HepG2 (cell line): ENCODE measurements at regions not wholly inside any gene's neighbourhood (a gene's known extent, or its start where the extent isn't known, plus 50 kb on each side); places are given as distances from the start of the nearest gene placed in this dataset.
"Not testable (repeated sequence)": the region's sequence is repeated elsewhere in the genome, so short reads cannot be mapped to it uniquely, and the experiment has no call there.

Experiments used
- ATAC-seq: fragments of 200-7000 bp; cut with Tn5 transposase; 3 replicates; pipeline ENCODE4 v1.9.1; 2020; ENCODE audit warnings: mild to moderate bottlenecking, moderate library complexity
- BruUV-seq: library from RNA; stranded (reverse); fragments of 400-500 nt; replicated peaks from 2 replicates; lab custom pipeline; 2021; lab: Mats Ljungman, UMichigan
- CTCF ChIA-PET: fragments of 300-600 bp; formaldehyde crosslinking; extraction: SDS; loops from one replicate; lab custom pipeline; 2021; ENCODE audit warnings: low total read pairs, inconsistent platforms, low intra/inter-chr PET ratio; lab: Yijun Ruan, JAX
- POLR2A ChIA-PET: fragments of 350-600 bp; sonication (Branson Sonifier 250); formaldehyde crosslinking; loops from one replicate; lab custom pipeline; 2020; ENCODE audit warnings: antibody characterized with exemption, inconsistent platforms; lab: Yijun Ruan, JAX
- DNase-seq: peaks from one replicate; pipeline ENCODE4 v3.0.0-alpha.2; 2015; ENCODE audit warnings: low spot score
- FAIRE-seq: peaks from 3 replicates; lab custom pipeline; 2011; peaks lifted over from hg19 to GRCh38; lab: Jason Lieb, UNC
- H2AFZ ChIP-seq: one replicate; pipeline ENCODE4 v1.6.1; 2011; ENCODE audit warnings: low read length, inconsistent platforms
- H3K27ac ChIP-seq: fragments of 300-600 bp; 3 replicates; pipeline ENCODE4 v1.8.0; 2011; ENCODE audit warnings: mixed run types, mild to moderate bottlenecking, mixed read lengths, low read length, inconsistent platforms; ENCODE audit not compliant: insufficient read depth; ENCODE audit errors: extremely low read length
- H3K27me3 ChIP-seq, 2 experiments: fragments of 200-600 bp in 1 of 2; 2 replicates in 1 of 2; 3 replicates in 1 of 2; pipeline versions ENCODE4 v1.6.0 to v1.8.0; 2011; ENCODE audit warnings: low read length in 2 of 2, mild to moderate bottlenecking in 2 of 2, moderate library complexity in 2 of 2, inconsistent platforms in 1 of 2; ENCODE audit not compliant: insufficient read depth in 2 of 2, control insufficient read depth in 1 of 2
- H3K36me3 ChIP-seq, 2 experiments: fragments of 200-600 bp in 1 of 2; replicated peaks in 1 of 2; 2 replicates in 1 of 2; 3 replicates in 1 of 2; pipeline versions ENCODE4 v1.5.1 to v1.8.0; 2011; ENCODE audit warnings: low read length in 2 of 2, inconsistent platforms in 1 of 2; ENCODE audit not compliant: insufficient read depth in 2 of 2, control insufficient read depth in 1 of 2
- H3K4me1 ChIP-seq: 2 replicates; pipeline ENCODE4 v1.5.1; 2012; ENCODE audit warnings: low read length, inconsistent platforms; ENCODE audit not compliant: insufficient read depth
- H3K4me2 ChIP-seq: 2 replicates; pipeline ENCODE4 v1.6.0; 2011; ENCODE audit warnings: low read depth, low read length, inconsistent platforms
- H3K4me3 ChIP-seq, 3 experiments: fragments of 200-600 bp in 1 of 3; sonication (generic), shearing (Covaris generic) in 1 of 3; replicated peaks in 1 of 3; 2 replicates each; pipeline ENCODE4 v1.5.1; 2011 to 2016; ENCODE audit warnings: low read length in 3 of 3, inconsistent platforms in 2 of 3, low read depth in 2 of 3, mild to moderate bottlenecking in 2 of 3, control low read depth in 1 of 3, mixed read lengths in 1 of 3; ENCODE audit not compliant: insufficient read depth in 1 of 3
- H3K79me2 ChIP-seq: one replicate; pipeline ENCODE4 v1.6.1; 2011; ENCODE audit warnings: low read length, inconsistent platforms; ENCODE audit not compliant: insufficient read depth
- H3K9ac ChIP-seq: 2 replicates; pipeline ENCODE4 v1.6.0; 2011; ENCODE audit warnings: mild to moderate bottlenecking, low read depth, low read length, inconsistent platforms; ENCODE audit not compliant: insufficient read depth
- H3K9me3 ChIP-seq: 2 replicates; pipeline ENCODE4 v1.5.1; 2012; ENCODE audit warnings: mild to moderate bottlenecking, low read length
- H4K20me1 ChIP-seq: 2 replicates; pipeline ENCODE4 v1.6.0; 2011; ENCODE audit warnings: inconsistent platforms, mild to moderate bottlenecking, low read length, moderate library complexity; ENCODE audit not compliant: insufficient read depth
- ATF1 ChIP-seq: IDR thresholded peaks from 2 replicates; pipeline ENCODE4 v1.6.1; 2016; ENCODE audit warnings: mild to moderate bottlenecking, control low read depth
- ATF4 ChIP-seq, 2 experiments: fragments of 450-650 bp in 1 of 2; sonication (generic) in 1 of 2; formaldehyde crosslinking; IDR thresholded peaks; 2 replicates each; pipeline versions ENCODE4 v1.5.0 to v1.8.0; 2020 to 2022; ENCODE audit warnings: mild to moderate bottlenecking in 1 of 2, missing genetic modification reagents in 1 of 2
- NCOA5 ChIP-seq: sonication (generic); formaldehyde crosslinking; IDR thresholded peaks from 2 replicates; pipeline ENCODE4 v1.4.0; 2020; ENCODE audit warnings: missing genetic modification reagents
- ZFX ChIP-seq: sonication (generic); formaldehyde crosslinking; IDR thresholded peaks from 2 replicates; pipeline ENCODE4 v1.4.0; 2020; ENCODE audit warnings: mild to moderate bottlenecking, low read depth, missing genetic modification reagents, moderate library complexity
- ZNF207 ChIP-seq: fragments of 450-650 bp; IDR thresholded peaks from 2 replicates; pipeline ENCODE4 v1.6.1; 2016; ENCODE audit warnings: antibody characterized with exemption, borderline replicate concordance
- ZNF256 ChIP-seq: sonication (generic); formaldehyde crosslinking; conservative IDR thresholded peaks from 2 replicates; pipeline ENCODE4 v1.4.0; 2020; ENCODE audit warnings: missing genetic modification reagents
- ZNF562 ChIP-seq: sonication (generic); formaldehyde crosslinking; IDR thresholded peaks from 2 replicates; pipeline ENCODE4 v1.8.0; 2022; ENCODE audit warnings: missing genetic modification reagents, borderline replicate concordance
- WGBS: methylation state at CpG from one replicate; pipeline ENCODE4 v1.1.6; 2017; ENCODE audit warnings: low lambda C conversion rate; 5-methylcytosine and 5-hydroxymethylcytosine counted together
- in situ Hi-C: cut with HindIII; loops from 2 replicates; pipeline ENCODE4 v1.10.0; 2017; ENCODE audit warnings: low pct_unique_long_range_greater_than_20kb; ENCODE audit not compliant: extremely low pct_ligation_motif_present
- intact Hi-C: fragments of 100-400 bp; cut with micrococcal nuclease; formaldehyde crosslinking; loops from one replicate; pipeline ENCODE4 v1.10.0; 2022; ENCODE audit not compliant: unreplicated experiment

- H3K36me3 ChIP-seq, result no peaks in the 10 kb centered on the region
- no peak overlapping the region for H3K27ac ChIP-seq
- ATAC-seq, result no peak
- peaks cover 11% of the 10 kb centered on the region for H3K9me3 ChIP-seq
- no peak overlapping the region for H3K4me2 ChIP-seq
- TF ChIP-seq ATF1 (CRISPR knock-in tag) (no peak), ZNF207 (no peak)
- peaks cover 21% of the 10 kb centered on the region for H3K4me1 ChIP-seq
- FAIRE-seq, result no peak
- BruUV-seq, result no TSS peak
- WGBS, result 93% methylated on average over 1 of the region's 1 CpG
- DNase-seq, result no peak
- CTCF ChIA-PET, result interaction anchor here (6.3 kb wide), 1 partner anchor 168 kb away, joined by 299 read pairs; no protein-coding TSS in a partner anchor
- H3K4me3 ChIP-seq, result no peak overlapping the region
- in situ Hi-C loops, result loop anchor here (25.0 kb wide), 2 partner anchors 326 to 426 kb away; no protein-coding TSS in a partner anchor
- POLR2A ChIA-PET, result no interaction called here
- H2AFZ ChIP-seq, result no peak overlapping the region
- H3K27me3 ChIP-seq, result no peaks in the 10 kb centered on the region
- H3K9ac ChIP-seq, result no peak overlapping the region
- H3K79me2 ChIP-seq, result no peaks in the 10 kb centered on the region
- intact Hi-C loops, result no loop called here
- H4K20me1 ChIP-seq, result no peaks in the 10 kb centered on the region
These were observed 74.0 kb downstream of the IGLL5 start for GRCh38 chr22:22961574-22961973.

GRCh38 chr22:22968366-22968765 lies 80.8 kb downstream of the IGLL5 start:
- FAIRE-seq (no peak), ATAC-seq (no peak), DNase-seq (no peak)
- BruUV-seq, result no TSS peak
- POLR2A ChIA-PET, result no interaction called here
- no peaks in the 10 kb centered on the region for H4K20me1 ChIP-seq
- intact Hi-C loops (no loop called here), in situ Hi-C loops (loop anchor here (25.0 kb wide), 2 partner anchors 319 to 419 kb away; no protein-coding TSS in a partner anchor)
- CTCF ChIA-PET, result no interaction called here
- H3K27me3 ChIP-seq, result no peaks in the 10 kb centered on the region
- H3K9me3 ChIP-seq, result no peaks in the 10 kb centered on the region
- H3K9ac ChIP-seq, result no peak overlapping the region
- 0% methylated on average over 1 of the region's 1 CpG for WGBS
- TF ChIP-seq ZNF562 (CRISPR knock-in tag), result no peak
- no peak for TF ChIP-seq NCOA5 (CRISPR knock-in tag)
- TF ChIP-seq ZFX (CRISPR knock-in tag), result no peak
- 0 out of 4 replicates have a peak, but pooled peaks of 1 of the 2 experiments have one; percentile 31 for TF ChIP-seq ATF4 (CRISPR knock-in tag; IDR thresholded peaks at IDR 0.05)
- no peak for TF ChIP-seq ZNF256
- no peaks in the 10 kb centered on the region for H3K79me2 ChIP-seq
- H3K4me2 ChIP-seq, result no peak overlapping the region
- no peaks in the 10 kb centered on the region for H3K36me3 ChIP-seq
- H3K27ac ChIP-seq, result no peak overlapping the region
- no peak overlapping the region for H2AFZ ChIP-seq
- H3K4me1 ChIP-seq, result no peaks in the 10 kb centered on the region
- H3K4me3 ChIP-seq, result no peak overlapping the region

DNA sequence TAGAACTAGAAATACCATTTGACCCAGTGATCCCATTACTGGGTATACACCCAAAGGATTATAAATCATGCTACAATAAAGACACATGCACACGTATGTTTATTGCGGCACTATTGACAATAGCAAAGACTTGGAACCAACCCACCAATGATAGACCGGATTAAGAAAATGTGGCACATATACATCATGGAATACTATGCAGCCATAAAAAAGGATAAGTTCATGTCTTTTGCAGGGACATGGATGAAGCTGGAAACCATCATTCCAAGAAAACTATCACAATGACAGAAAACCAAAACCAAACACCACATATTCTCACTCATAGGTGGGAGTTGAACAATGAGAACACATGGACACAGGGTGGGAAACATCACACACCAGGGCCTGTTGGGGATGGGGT lies 85.0 kb downstream of the IGLL5 start:
- H3K4me2 ChIP-seq, H3K9ac ChIP-seq, H3K4me1 ChIP-seq, DNase-seq, H2AFZ ChIP-seq, H4K20me1 ChIP-seq, FAIRE-seq, intact Hi-C loops, H3K27ac ChIP-seq, ATAC-seq, BruUV-seq, H3K36me3 ChIP-seq, H3K27me3 ChIP-seq, POLR2A ChIA-PET, H3K79me2 ChIP-seq, CTCF ChIA-PET, H3K9me3 ChIP-seq, H3K4me3 ChIP-seq: not testable (repeated sequence)
- in situ Hi-C loops, result loop anchor here (25.0 kb wide), 2 partner anchors 315 to 415 kb away; no protein-coding TSS in a partner anchor
- WGBS, result 69% methylated on average over 3 of the region's 3 CpGs
